ENCODE measurements at regions not wholly inside any gene's neighbourhood (a gene's known extent, or its start where the extent isn't known, plus 50 kb on each side); places are given as distances from the start of the nearest gene placed in this dataset.

DNA sequence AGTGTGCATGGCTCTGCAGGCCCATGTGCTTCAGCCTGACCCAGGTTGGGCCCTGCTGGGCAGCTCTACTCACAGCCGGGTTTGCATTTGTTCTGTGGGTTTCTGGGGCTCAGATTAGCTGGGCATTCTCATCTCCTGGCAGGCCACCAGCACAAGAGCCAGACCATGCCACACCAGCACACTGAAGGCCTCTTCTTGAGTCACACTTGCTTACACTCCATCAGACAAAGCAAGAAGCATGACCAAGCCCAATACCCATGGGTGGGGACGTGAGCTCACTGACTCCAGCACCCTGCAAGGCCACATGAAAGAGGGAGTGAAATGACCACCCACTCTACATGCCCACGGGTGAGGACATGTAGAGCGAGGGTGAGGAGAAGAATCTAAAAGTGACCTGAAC lies 257.8 kb upstream of the PPP2R2D start:
- no peaks in the 10 kb centered on the region for H3K36me3 Mint-ChIP-seq
- no peaks in the 10 kb centered on the region for H3K27me3 ChIP-seq (ENCODE audit: control insufficient read depth, insufficient read depth, low read length)
- ATAC-seq (no peak), DNase-seq (no peak)
- H3K27ac Mint-ChIP-seq, result no peak overlapping the region
- no peaks in the 10 kb centered on the region for H3K9me3 Mint-ChIP-seq
- H3K9me3 ChIP-seq (ENCODE audit: control insufficient read depth, insufficient read depth, low read length), result no peaks in the 10 kb centered on the region
- peaks cover 0 to 3% of the 10 kb centered on the region in 2 donors for H3K27me3 Mint-ChIP-seq (ENCODE audit: low read depth in 2 of 2)
- TF ChIP-seq, protein P1, sequence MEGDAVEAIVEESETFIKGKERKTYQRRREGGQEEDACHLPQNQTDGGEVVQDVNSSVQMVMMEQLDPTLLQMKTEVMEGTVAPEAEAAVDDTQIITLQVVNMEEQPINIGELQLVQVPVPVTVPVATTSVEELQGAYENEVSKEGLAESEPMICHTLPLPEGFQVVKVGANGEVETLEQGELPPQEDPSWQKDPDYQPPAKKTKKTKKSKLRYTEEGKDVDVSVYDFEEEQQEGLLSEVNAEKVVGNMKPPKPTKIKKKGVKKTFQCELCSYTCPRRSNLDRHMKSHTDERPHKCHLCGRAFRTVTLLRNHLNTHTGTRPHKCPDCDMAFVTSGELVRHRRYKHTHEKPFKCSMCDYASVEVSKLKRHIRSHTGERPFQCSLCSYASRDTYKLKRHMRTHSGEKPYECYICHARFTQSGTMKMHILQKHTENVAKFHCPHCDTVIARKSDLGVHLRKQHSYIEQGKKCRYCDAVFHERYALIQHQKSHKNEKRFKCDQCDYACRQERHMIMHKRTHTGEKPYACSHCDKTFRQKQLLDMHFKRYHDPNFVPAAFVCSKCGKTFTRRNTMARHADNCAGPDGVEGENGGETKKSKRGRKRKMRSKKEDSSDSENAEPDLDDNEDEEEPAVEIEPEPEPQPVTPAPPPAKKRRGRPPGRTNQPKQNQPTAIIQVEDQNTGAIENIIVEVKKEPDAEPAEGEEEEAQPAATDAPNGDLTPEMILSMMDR (IDR thresholded peaks at IDR 0.05), result no peak
- 75% methylated on average over 3 of the region's 4 CpGs for WGBS (ENCODE audit: insufficient coverage)
- intact Hi-C loops (cut with micrococcal nuclease), result no loop called here
- no peak overlapping the region for H3K27ac ChIP-seq (ENCODE audit: low read length)
- no peak overlapping the region for H3K4me3 Mint-ChIP-seq
- H3K4me1 Mint-ChIP-seq, result no peaks in the 10 kb centered on the region
- H3K4me1 ChIP-seq (ENCODE audit: control insufficient read depth, insufficient read depth, low read length), result no peaks in the 10 kb centered on the region
- H3K4me3 ChIP-seq (ENCODE audit: low read length), result no peak overlapping the region
- no peaks in the 10 kb centered on the region for H3K36me3 ChIP-seq (ENCODE audit: control insufficient read depth, insufficient read depth, low read length)

DNA sequence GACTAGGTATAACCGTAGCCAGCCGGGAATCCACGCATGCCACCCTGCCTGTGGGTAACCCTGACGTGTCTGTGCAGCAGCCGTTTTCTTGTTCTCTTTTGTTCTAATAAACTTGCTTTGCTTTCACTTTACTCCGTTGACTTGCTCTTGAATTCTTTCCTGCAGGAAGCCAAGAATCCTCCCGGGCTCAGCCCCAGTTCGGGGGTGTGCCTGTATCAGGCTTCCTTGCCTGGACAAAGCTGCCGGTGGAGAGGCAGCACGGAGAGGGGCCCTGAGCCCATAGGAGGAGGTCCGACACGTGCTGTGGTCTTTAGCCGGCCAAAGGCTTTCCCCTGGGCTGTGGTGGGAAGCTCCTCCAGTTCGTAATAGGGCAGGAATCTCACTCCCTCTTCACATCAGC lies 256.5 kb upstream of the PPP2R2D start:
- Mint-ChIP-seq H3K27ac (no peak overlapping the region), H3K36me3 (no peaks in the 10 kb centered on the region), H3K4me1 (no peaks in the 10 kb centered on the region), H3K4me3 (no peak overlapping the region), H3K9me3 (no peaks in the 10 kb centered on the region), H3K27me3 (ENCODE audit: low read depth in 2 of 2) (peaks cover 5 to 6% of the 10 kb centered on the region in 2 donors)
- no peak for DNase-seq
- Histone ChIP-seq H3K4me1 (ENCODE audit: control insufficient read depth, insufficient read depth, low read length) (no peaks in the 10 kb centered on the region), H3K27me3 (ENCODE audit: control insufficient read depth, insufficient read depth, low read length) (no peaks in the 10 kb centered on the region), H3K36me3 (ENCODE audit: control insufficient read depth, insufficient read depth, low read length) (no peaks in the 10 kb centered on the region), H3K4me3 (ENCODE audit: low read length) (no peak overlapping the region), H3K9me3 (ENCODE audit: control insufficient read depth, insufficient read depth, low read length) (no peaks in the 10 kb centered on the region), H3K27ac (ENCODE audit: low read length) (no peak overlapping the region)
- intact Hi-C loops (cut with micrococcal nuclease), result no loop called here
- WGBS (ENCODE audit: insufficient coverage), result 61% methylated on average over 14 of the region's 14 CpGs
- no peak for ATAC-seq
- TF ChIP-seq, protein P1 (IDR thresholded peaks at IDR 0.05), result no peak

DNA sequence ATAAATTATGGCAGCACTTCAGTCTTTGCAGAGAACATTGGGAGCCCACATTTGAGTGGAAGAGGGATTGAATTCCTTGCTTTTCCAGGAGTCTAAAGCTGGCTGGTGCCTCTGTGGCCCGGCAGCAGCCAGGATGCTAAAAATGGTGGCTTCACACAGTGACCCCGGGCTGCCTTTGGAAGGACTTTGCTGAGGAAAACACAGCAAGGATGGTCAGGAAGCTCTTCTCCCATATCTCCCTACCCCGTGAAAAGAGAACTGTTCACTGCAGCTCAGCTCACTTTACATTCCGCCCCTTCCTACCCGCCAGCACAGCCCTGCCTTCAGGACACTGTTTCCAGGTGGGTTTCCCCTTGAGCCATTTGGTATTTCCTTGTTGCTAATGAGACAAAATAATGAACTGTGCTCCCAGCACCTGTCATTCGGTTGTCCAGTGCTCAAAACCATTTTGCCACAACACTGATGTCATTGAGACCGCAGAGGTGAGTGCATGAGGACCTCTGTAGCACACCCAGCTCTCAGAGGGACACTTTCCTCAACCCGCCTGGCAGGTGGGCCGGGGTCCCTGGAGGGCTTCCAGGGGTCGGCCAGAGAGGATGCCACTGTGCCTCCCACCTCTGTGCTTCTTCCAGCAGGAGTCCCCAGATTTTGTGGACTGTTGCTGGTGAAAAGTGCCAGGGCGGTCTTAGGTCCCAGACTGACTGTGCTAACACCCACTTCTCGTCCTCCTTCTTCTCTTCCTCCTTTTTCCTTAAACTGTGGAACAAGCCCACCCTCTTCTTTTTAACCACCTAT lies 255.7 kb upstream of the PPP2R2D start:
- Mint-ChIP-seq H3K4me1 (no peaks in the 10 kb centered on the region), H3K36me3 (no peaks in the 10 kb centered on the region), H3K4me3 (no peak overlapping the region), H3K27ac (no peak overlapping the region), H3K27me3 (ENCODE audit: low read depth in 2 of 2) (peaks cover 5 to 6% of the 10 kb centered on the region in 2 donors), H3K9me3 (no peaks in the 10 kb centered on the region)
- H3K4me1 ChIP-seq (ENCODE audit: control insufficient read depth, insufficient read depth, low read length), result no peaks in the 10 kb centered on the region
- 81% methylated on average over 12 of the region's 12 CpGs for WGBS (ENCODE audit: insufficient coverage)
- TF ChIP-seq, protein P1 (IDR thresholded peaks at IDR 0.05), result no peak
- intact Hi-C loops (cut with micrococcal nuclease), result no loop called here
- no peaks in the 10 kb centered on the region for H3K9me3 ChIP-seq (ENCODE audit: control insufficient read depth, insufficient read depth, low read length)
- ATAC-seq (no peak), DNase-seq (no peak)
- no peaks in the 10 kb centered on the region for H3K27me3 ChIP-seq (ENCODE audit: control insufficient read depth, insufficient read depth, low read length)
- no peaks in the 10 kb centered on the region for H3K36me3 ChIP-seq (ENCODE audit: control insufficient read depth, insufficient read depth, low read length)
- H3K27ac ChIP-seq (ENCODE audit: low read length), result no peak overlapping the region
- no peak overlapping the region for H3K4me3 ChIP-seq (ENCODE audit: low read length)

DNA sequence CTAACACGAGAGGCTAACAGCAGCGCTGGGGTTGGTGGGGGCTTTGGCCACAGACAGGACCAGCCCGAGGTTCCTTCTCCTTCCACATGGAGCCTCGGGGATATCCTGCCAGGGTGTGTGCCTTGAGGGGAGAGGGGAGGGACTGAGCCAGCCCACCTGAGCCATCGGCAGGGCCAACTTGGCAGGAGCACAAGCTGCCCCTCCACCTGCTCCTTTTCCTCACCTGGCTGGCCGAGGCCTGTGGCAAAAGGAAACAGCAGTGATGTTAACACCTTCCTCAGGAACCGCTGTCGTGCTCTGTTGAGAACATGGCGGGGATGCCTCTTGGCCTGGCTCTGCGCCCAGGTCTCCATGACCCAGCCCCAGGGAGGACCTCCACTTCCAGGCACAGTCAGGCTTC lies 255.1 kb upstream of the PPP2R2D start:
- H3K9me3 ChIP-seq (ENCODE audit: control insufficient read depth, insufficient read depth, low read length), result no peaks in the 10 kb centered on the region
- WGBS (ENCODE audit: insufficient coverage), result 81% methylated on average over 10 of the region's 10 CpGs
- no peak overlapping the region for H3K27ac Mint-ChIP-seq
- H3K4me3 Mint-ChIP-seq, result no peak overlapping the region
- peaks cover 5 to 6% of the 10 kb centered on the region in 2 donors for H3K27me3 Mint-ChIP-seq (ENCODE audit: low read depth in 2 of 2)
- no peaks in the 10 kb centered on the region for H3K4me1 ChIP-seq (ENCODE audit: control insufficient read depth, insufficient read depth, low read length)
- H3K36me3 Mint-ChIP-seq, result no peaks in the 10 kb centered on the region
- no peak overlapping the region for H3K4me3 ChIP-seq (ENCODE audit: low read length)
- TF ChIP-seq, protein P1 (IDR thresholded peaks at IDR 0.05), result no peak
- H3K27me3 ChIP-seq (ENCODE audit: control insufficient read depth, insufficient read depth, low read length), result no peaks in the 10 kb centered on the region
- intact Hi-C loops (cut with micrococcal nuclease), result no loop called here
- DNase-seq (no peak), ATAC-seq (no peak)
- no peaks in the 10 kb centered on the region for H3K9me3 Mint-ChIP-seq
- no peaks in the 10 kb centered on the region for H3K4me1 Mint-ChIP-seq
- H3K27ac ChIP-seq (ENCODE audit: low read length), result no peak overlapping the region
- H3K36me3 ChIP-seq (ENCODE audit: control insufficient read depth, insufficient read depth, low read length), result no peaks in the 10 kb centered on the region

Data from natural killer cell (primary cell).